Spleen (tissue), 7 donors: ENCODE measurements at regions not wholly inside any gene's neighbourhood (a gene's known extent, or its start where the extent isn't known, plus 50 kb on each side); places are given as distances from the start of the nearest gene placed in this dataset.

Experiments
- POLR2A ChIP-seq, 3 donors: fragments of 450-650 bp; IDR thresholded peaks; one replicate each; pipeline ENCODE4 v1.5.1; 2017; ENCODE audit warnings: antibody characterized with exemption in 3 of 3, mild to moderate bottlenecking in 1 of 3
- TF ChIP-seq, protein P1 (sequence below), 11 experiments: fragments of 200-600 bp in 7 of 11; fragments of 450-650 bp in 4 of 11; sonication (generic) in 4 of 11; IDR thresholded peaks in 8 of 11; conservative IDR thresholded peaks in 3 of 11; 1 replicate in 7 of 11; 2 replicates in 4 of 11; pipeline versions ENCODE4 v1.4.0 to v1.8.0; 2016 to 2021; ENCODE audit warnings: antibody characterized with exemption in 11 of 11, inconsistent platforms in 4 of 11, mild to moderate bottlenecking in 1 of 11
- donor health status: DM: no; HTN: no; CAD: no; lungs with moderate emphysema.
- donor health status: DM: no; HTN: no; CAD: no.
- donor health status: DM: no; HTN: no; CAD: no.

- no peak for TF ChIP-seq POLR2A (IDR thresholded peaks at IDR 0.05)
- TF ChIP-seq, protein P1, sequence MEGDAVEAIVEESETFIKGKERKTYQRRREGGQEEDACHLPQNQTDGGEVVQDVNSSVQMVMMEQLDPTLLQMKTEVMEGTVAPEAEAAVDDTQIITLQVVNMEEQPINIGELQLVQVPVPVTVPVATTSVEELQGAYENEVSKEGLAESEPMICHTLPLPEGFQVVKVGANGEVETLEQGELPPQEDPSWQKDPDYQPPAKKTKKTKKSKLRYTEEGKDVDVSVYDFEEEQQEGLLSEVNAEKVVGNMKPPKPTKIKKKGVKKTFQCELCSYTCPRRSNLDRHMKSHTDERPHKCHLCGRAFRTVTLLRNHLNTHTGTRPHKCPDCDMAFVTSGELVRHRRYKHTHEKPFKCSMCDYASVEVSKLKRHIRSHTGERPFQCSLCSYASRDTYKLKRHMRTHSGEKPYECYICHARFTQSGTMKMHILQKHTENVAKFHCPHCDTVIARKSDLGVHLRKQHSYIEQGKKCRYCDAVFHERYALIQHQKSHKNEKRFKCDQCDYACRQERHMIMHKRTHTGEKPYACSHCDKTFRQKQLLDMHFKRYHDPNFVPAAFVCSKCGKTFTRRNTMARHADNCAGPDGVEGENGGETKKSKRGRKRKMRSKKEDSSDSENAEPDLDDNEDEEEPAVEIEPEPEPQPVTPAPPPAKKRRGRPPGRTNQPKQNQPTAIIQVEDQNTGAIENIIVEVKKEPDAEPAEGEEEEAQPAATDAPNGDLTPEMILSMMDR (IDR thresholded peaks at IDR 0.05 in 8 of 11, conservative IDR thresholded peaks at IDR 0.05 in 3 of 11): no peak
Observed at GRCh38 chr1:235027076-235027861, 101.4 kb downstream of the TOMM20 start.
